GM23248 (cell line): ENCODE measurements at regions not wholly inside any gene's neighbourhood (a gene's known extent, or its start where the extent isn't known, plus 50 kb on each side); places are given as distances from the start of the nearest gene placed in this dataset.

Experiments used
- EZH2 ChIP-seq: fragments of 200-600 bp; sonication (generic); IDR thresholded peaks from 2 replicates; pipeline ENCODE4 v1.6.1; 2018; ENCODE audit warnings: antibody characterized with exemption, mild to moderate bottlenecking; ENCODE audit not compliant: insufficient read depth, poor library complexity, severe bottlenecking
- EZH2phosphoT487 ChIP-seq: fragments of 200-600 bp; sonication (generic); IDR thresholded peaks from 2 replicates; pipeline ENCODE4 v1.6.1; 2018; ENCODE audit warnings: antibody characterized with exemption, moderate library complexity, mild to moderate bottlenecking, low read depth; ENCODE audit not compliant: insufficient read depth

DNA sequence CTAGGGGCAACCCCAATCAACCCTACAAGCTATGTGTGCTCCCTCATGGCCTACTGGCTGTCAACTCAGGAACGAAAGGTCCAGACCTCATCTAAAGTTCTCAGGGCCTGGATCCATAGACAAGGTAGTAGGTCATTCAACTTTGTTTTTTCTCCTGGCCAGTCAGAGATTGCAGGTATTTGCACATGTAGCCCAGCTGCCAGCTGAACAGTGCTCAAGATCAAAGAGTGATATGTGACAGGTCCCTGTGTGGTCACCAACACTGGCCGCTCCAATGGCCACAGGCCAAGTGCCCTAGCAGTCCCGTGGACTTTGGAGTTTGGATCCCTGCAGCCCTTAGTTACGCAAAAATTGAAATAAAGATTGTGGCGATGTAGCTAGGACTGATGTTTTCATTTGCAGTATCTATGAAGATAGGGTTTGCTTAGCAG lies 60.6 kb upstream of the ATXN1 start:
- TF ChIP-seq EZH2, result no peak
- no peak for TF ChIP-seq EZH2phosphoT487
